ENCODE measurements at regions not wholly inside any gene's neighbourhood (a gene's known extent, or its start where the extent isn't known, plus 50 kb on each side); places are given as distances from the start of the nearest gene placed in this dataset.

- DNase-seq (ENCODE audit: low spot score) = no peak
Measured at GRCh38 chr12:86681060-86681459, 424.9 kb upstream of the MGAT4C start.

GRCh38 chr12:86675197-86675596 is 419.0 kb upstream of the MGAT4C start:
- DNase-seq (ENCODE audit: low spot score) = no peak

- no peak for DNase-seq (ENCODE audit: low spot score)
Measured at GRCh38 chr12:86670986-86671385, 414.8 kb upstream of the MGAT4C start.

GRCh38 chr12:86669010-86669409 is 412.8 kb upstream of the MGAT4C start:
- no peak for DNase-seq (ENCODE audit: low spot score)

GRCh38 chr12:86666316-86666715 is 410.1 kb upstream of the MGAT4C start:
- no peak for DNase-seq (ENCODE audit: low spot score)

- DNase-seq (ENCODE audit: low spot score) = no peak
Measured at GRCh38 chr12:86663716-86664115, 407.5 kb upstream of the MGAT4C start.

- no peak for DNase-seq (ENCODE audit: low spot score)
Measured at GRCh38 chr12:86663173-86663572, 407.0 kb upstream of the MGAT4C start.

- no peak for DNase-seq (ENCODE audit: low spot score)
Measured at GRCh38 chr12:86662464-86662863, 406.3 kb upstream of the MGAT4C start.

- DNase-seq (ENCODE audit: low spot score) = no peak
Measured at GRCh38 chr12:86660488-86661147, 404.4 kb upstream of the MGAT4C start.

GRCh38 chr12:86659985-86660384 is 403.8 kb upstream of the MGAT4C start:
- DNase-seq (ENCODE audit: low spot score) = no peak

- no peak for DNase-seq (ENCODE audit: low spot score)
Measured at GRCh38 chr12:86658303-86658702, 402.1 kb upstream of the MGAT4C start.

- no peak for DNase-seq (ENCODE audit: low spot score)
Measured at GRCh38 chr12:86647800-86648199, 391.6 kb upstream of the MGAT4C start.

GRCh38 chr12:86634456-86635410 is 378.5 kb upstream of the MGAT4C start:
- DNase-seq (ENCODE audit: low spot score) = no peak

GRCh38 chr12:86627001-86627400 is 370.8 kb upstream of the MGAT4C start:
- DNase-seq (ENCODE audit: low spot score) = no peak

GRCh38 chr12:86623267-86623666 is 367.1 kb upstream of the MGAT4C start:
- no peak for DNase-seq (ENCODE audit: low spot score)

GRCh38 chr12:86621957-86622356 is 365.8 kb upstream of the MGAT4C start:
- DNase-seq (ENCODE audit: low spot score) = no peak

GRCh38 chr12:86613311-86613710 is 357.1 kb upstream of the MGAT4C start:
- no peak for DNase-seq (ENCODE audit: low spot score)

GRCh38 chr12:86608638-86609037 is 352.4 kb upstream of the MGAT4C start:
- DNase-seq (ENCODE audit: low spot score) = no peak

- no peak for DNase-seq (ENCODE audit: low spot score)
Measured at GRCh38 chr12:86601550-86602308, 345.5 kb upstream of the MGAT4C start.

- no peak for DNase-seq (ENCODE audit: low spot score)
Measured at GRCh38 chr12:86600664-86601231, 344.6 kb upstream of the MGAT4C start.

- DNase-seq (ENCODE audit: low spot score) = no peak
Measured at GRCh38 chr12:86597431-86597830, 341.2 kb upstream of the MGAT4C start.

GRCh38 chr12:86590296-86590695 is 334.1 kb upstream of the MGAT4C start:
- DNase-seq (ENCODE audit: low spot score) = no peak
